HG03097 (cell line): ENCODE measurements at regions not wholly inside any gene's neighbourhood (a gene's known extent, or its start where the extent isn't known, plus 50 kb on each side); places are given as distances from the start of the nearest gene placed in this dataset.
"Not testable (repeated sequence)": the region's sequence is repeated elsewhere in the genome, so short reads cannot be mapped to it uniquely, and the experiment has no call there.

Experiments
- ATAC-seq: cut with Tn5 transposase; IDR thresholded peaks from one replicate; pipeline ENCODE4 v1.9.1; 2021; ENCODE audit not compliant: unreplicated experiment, low FRiP score

DNA sequence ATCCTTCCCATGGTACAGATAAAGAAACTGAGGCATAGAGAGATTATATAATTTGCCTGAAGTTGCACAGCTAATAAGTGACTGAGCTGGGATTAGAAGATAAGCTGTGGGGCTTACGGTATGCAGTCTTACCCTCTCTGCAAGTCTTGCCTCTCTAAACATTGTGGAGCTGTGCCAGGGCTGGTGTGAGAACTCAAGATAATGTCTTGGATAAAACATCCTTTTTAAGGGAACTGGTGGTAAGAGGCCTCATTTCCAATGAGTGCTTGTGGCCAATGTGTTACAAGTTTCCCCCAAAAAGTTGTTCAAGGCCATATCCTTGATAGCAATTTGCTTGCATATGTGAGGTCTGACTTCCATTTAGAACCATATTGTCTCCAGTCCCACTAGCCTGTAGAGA lies 84.3 kb upstream of the ETAA1 start:
- no peak for ATAC-seq

DNA sequence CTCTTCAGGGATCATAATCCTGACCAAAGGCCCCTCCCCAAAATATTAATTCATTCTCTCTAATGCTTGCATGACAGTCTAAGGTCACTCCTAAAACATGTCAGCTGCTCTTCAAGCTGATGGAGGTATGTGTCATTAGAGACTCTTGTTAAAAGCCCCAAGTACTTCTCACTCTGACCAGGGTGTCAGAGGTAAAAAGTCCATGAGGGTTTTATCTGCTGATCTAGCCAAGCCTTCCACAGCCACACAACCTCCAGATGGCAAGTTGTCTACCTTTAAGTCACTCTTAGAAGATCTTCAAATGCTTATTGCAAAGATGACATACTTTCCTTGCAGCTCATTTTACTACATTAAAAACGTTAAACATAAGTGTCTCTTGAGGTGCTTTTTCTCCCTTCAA lies 83.6 kb upstream of the ETAA1 start:
- no peak for ATAC-seq

DNA sequence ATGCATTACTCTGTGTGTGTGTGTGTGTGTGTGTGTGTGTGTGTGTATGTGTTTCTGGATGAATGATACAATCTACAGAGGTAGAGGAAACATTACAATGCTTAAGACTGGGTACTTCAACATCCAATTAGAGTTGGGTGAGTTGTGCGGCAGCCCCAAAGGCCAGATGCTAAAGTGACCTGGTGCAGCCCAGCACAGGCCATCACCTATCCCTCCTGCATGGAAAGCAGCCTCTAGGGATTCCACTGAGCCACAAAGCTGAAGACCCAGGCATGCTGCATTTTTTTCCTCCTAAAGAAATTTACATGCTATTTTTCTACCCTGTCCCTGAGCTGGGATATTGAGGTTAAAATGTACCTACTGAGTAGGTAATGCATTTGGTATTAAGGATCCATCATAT lies 79.1 kb upstream of the ETAA1 start:
- ATAC-seq, result no peak

DNA sequence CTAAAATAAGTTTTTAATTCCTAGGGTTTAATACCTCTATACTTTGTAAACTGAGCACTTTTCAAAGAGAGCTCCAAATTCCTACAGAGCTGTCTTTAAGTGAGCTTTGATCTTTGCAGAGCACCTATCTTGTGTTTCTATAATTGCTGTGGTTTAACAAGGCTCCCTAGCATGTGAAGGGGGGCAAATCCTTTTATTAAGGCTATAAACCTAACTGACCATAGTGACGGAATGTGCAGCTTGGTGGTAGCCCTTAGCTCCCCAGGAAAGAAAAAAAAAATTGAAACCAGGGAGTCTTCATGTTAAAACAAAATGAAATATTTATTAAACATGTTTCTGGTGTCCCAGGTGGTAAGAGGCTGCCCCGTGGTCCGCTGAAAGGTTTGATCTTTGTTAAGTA lies 78.6 kb upstream of the ETAA1 start:
- ATAC-seq, result no peak

DNA sequence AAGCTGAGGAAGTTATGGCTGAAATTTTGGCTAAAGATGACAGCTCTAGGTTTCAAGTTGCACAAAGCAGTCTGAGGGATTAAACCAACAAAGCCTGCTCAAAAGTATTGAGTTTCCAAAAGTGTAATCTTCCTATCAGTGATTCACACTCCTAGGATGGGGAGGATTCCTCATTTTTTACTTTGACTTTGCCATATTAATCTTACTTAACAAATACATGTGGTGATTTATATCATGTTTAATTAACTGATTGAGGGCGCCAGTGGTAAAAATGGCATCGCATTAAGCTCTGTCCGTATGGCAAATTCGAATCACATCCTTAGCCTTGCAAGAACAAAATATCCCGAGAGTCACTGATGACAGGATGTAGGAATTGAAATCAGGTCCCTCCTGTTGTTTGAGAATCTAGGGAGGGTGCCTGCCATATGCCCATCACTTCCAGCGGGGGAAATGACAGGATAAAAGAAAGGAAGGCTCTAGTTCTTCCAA lies 78.1 kb upstream of the ETAA1 start:
- no peak for ATAC-seq

DNA sequence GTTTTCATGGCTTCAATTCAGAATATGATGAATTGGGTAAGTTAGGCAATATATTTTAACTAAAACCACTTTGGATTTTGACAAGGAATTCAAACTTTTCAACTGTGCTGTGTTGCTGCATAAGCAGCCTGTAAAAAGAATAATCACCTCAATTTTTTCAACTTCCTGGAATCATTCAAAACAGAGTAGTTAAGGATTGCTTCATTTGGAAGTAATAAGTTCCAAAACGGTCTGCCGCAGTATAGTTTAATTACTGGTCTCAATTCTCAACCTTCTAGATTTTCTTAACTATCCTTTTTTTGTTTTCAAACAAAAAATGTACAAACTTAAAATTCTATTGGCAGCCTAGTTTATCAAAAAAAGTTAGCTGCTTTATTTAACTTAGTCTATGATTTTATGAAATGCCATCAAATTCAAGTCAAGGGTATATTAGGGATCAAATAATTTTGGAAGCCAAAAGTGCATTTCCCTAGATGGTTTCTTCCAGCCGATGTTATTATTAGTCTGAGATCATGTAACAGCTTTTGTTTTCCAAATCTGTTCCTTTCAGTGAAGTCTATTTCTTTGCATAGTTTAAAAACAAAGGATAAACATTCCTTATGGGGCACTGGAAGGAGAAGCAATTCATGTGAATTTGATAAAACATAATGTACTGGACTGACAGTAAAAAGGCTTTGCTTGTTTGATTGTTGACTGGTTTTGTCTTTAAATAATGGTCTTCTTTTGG lies 76.1 kb upstream of the ETAA1 start:
- no peak for ATAC-seq

DNA sequence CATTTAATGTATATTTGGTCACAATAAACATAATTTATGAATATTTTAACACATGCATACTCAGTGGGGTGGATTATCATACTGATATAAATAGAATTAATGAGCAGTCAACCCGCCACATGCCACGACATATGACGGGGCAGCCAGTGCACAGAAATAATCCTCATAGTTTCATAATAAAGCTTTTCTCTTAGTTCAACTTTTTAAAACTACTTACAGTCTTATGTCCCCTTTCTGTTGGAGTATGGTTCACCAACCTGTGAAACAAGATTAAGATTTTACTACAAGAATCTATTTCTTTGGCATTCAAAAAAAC lies 75.6 kb upstream of the ETAA1 start:
- ATAC-seq, result no peak

DNA sequence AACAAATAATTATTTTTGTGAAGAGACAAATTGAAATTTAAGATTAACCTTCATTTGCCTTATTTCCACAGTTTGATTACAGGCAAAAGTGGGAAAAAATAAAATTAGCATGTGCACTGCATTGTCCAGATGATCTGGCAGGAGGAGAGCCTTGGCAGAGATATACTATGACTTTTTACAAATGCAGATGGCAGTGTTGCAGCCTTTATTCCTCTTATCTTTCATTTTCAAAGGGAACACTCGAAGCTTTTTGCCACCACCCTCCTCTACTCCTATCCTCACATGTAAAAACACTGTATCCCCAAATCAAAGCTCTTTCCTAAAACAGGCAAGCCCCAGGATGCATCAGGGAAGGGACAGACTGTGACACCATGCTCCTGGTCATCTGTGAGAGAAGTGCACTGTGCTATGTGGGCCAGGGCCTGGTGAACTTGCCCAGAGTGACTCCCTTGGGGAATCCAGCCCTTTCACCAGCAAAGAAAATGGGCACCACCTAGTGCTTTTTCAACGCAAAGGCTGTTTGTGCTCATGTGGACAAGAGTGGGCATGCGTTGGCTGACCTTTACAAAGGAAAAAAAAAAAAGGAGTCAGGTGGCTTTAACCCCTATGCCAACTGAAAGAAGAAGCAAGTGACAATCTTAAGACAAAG lies 74.7 kb upstream of the ETAA1 start:
- no peak for ATAC-seq

DNA sequence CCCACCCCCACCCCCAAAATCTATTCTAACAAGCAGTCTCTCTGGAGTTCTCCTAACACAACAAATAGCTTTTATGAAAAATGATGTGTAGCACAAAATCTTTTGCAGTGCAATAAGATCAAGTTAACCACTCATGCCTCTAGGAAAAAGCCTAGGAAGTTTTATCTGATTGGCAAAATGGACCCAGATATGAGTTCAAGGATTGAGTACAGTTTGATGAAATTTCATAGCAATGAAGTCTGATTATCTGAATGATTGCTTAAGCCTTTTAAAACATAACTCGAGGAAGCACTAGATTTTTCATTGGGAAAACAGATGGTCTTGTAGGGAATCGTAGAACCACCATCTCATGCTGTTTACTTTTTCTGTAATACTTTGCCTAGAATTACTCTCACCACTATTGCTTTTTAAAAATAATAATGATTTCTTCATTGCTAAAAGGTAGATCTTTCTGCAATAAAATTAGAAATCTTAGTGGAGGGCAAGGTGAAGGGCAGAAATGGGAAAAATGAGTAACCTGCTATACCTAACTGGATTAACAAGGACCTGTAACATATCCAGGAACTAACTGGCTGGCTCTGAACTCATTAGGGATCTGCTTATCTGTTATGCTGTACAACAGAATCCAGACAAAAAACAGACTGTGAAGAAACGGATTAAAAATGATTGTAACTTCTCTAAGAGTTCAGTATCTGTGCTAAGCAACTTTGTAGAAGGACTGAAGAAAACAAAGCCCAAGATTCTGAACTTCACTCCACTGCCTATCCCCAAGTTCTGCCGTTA lies 73.7 kb upstream of the ETAA1 start:
- no peak for ATAC-seq

DNA sequence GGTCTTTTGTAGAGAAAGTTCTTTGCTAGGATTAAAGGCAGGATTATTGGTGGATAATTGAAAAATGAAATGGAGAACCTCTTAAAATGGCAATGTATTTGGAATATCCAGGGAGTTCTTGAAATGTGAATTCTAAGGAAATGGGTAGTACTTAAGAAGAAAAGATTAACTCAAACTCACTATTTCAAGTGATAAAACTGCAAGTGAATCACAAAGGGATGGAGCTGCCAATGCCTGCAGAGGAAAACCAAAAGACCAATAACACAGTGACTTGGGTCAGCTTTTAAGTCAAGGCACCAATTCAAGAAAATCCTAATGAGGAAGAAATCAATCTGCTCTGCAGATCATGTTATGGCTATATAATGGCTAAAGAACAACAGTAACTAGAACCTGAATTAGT lies 67.6 kb upstream of the ETAA1 start:
- ATAC-seq, result no peak

DNA sequence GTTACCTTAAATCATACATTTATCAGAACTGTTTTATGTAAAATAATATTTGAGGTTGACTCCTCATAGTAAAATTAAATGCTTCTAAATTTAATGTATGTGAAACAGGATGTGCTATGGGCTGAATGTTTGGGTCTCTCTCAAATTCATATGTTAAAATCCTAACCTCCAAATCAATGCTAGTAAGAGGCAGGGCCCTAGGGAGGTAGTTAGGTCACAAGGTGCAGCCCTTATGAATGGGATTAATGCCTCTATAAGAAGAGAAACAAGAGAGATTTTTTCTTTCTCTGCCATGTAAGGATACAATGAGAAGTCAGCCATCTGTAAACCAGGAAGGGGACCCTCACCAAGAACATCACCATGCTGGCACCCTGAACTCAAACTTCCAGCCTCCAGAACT lies 67.2 kb upstream of the ETAA1 start:
- no peak for ATAC-seq

DNA sequence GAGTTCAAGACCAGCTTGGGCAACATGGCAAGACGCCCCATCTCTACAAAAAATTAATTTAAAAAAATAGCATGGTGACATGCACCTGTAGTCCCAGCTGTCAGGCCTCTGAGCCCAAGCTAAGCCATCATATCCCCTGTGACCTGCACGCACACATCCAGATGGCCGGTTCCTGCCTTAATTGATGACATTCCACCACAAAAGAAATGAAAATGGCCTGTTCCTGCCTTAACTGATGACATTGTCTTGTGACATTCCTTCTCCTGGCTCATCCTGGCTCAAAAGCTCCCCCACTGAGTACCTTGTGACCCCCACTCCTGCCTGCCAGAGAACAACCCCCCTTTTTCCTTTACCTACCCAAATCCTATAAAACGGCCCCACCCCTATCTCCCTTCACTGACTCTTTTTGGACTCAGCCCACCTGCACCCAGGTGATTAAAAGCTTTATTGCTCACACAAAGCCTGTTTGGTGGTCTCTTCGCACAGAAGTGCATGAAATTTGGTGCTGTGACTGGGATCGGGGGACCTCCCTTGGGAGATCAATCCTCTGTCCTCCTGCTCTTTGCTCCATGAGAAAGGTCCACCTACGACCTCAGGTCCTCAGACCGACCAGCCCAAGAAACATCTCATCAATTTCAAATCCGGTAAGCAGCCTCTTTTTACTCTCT lies 65.6 kb upstream of the ETAA1 start:
- ATAC-seq, result not testable (repeated sequence)

DNA sequence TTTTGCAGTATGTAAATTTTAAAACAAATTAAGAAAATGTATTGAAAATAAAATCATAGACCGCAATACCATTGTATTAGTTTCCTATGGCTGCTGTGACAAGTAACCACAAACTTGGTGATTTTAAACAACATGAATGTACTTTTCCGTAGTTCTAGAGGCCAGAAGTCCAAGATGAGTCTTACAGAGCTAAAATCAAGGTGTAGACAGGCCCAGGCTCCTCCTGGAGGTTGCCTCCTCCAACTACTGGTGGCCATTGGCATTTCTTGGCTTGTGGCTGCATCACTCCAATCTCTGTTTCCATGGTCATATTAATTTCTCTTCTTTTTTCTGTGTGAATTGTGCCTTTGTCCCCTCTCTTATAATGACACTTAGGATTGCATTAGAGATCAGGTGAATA lies 59.2 kb upstream of the ETAA1 start:
- ATAC-seq, result no peak

DNA sequence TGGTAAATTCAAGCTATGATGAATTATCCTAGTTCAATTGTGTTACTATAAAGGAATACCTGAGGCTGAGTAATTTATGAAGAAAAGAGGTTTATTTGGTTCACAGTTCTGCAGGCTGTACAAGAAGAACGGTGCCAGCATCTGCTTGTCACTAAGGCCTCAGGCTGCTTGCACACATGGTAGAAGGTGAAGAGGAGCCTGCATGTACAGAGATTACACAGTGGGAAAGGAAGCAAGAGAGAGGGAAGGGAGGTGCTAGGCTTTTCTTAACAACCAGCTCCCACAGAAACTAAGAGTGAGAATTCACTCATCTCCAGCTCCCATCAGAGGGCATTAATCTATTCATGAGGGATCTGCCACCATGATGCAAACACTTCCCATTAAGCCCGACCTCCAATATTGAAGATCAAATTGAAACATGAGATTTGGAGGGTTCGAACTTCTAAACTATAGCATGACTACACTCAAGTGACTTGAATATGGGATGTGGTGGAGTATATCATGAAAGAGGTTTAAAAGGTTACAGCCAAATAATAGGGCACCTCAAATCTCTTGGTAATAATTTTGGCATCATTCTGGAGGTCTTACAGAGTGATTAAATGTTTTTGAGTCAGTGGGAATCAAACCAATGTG lies 58.4 kb upstream of the ETAA1 start:
- ATAC-seq, result no peak

DNA sequence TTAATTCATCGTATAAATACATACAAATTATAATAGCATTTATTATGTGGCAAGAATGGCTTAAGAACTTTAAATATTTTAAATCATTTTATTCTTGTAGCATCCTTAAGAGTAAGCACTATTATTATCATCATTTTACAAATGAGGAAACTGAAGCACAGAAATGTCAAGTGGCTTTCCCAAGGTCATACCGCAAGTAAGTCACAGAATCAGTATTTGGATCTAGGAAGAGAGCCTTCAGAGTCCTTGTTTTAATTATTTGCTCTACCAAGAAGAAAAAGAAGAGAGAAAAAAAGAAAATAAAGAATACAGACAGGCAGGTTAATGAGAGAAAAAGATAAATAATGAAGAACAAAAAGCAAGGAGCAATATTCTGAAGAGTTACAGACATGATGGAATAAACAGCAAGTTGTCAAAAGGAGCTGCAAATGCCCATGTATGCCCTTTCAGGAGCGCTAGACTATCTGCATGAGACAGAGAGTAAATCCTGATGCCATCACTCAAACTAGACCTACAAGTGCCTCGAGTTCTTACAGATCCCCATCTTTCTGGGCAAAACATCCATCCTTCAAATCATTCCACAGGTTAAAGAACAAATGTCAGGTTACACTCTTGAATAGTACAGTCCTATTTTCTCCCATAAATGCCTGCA lies 57.8 kb upstream of the ETAA1 start:
- no peak for ATAC-seq

DNA sequence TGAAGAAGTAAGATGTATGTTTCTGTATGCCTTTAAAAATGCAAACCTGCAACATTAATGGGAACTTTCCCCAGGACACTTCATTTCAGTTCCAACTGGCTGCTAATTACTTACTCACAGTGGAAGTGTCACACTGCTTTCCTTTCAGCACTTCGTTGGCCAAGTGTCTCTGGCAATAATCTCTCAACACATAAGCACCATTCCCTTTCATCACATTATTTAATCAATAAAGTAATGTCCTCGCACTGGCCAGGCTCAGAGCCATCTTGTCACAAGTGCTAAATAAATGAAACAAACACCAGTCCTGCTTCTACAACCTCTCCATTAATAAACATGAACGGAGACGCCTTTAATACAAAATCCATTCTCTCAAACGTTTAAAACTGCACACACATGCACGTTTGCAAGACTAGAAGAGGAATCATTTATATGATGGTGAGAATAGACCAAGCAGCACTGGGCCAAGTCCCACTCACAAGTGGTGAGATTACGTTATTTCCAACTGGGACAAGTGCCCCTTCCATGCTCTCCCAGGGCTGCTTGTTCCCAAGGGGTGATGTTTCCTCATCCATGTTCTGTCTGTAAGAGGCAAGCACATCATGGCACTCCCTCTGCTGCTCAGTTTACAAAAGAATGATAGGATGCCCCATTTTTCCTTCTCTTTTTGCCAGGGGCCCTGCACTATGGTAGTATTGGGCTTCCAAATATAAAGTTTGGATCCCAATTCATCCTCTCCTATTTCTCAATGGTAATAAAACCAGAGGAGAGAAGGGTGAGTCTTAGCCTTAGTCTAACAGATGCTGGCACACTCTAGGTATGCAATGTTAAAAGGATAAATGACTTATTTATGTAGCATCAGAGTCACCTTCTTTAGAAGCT lies 56.8 kb upstream of the ETAA1 start:
- no peak for ATAC-seq

DNA sequence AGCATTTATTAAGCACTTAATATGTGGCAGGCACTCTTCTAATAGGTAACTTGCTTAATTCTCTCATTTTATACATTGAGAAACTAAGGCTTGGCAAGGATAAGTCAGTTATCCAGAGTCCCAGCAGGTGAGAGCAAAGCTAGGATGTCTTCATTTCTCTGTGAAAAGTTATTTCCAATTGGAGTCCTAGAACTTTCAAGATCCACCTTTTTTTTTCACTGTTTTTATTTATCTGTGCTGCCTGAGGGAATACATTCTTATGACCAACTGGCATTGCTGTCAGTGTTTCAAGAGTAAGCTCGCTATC lies 56.2 kb upstream of the ETAA1 start:
- ATAC-seq, result no peak

DNA sequence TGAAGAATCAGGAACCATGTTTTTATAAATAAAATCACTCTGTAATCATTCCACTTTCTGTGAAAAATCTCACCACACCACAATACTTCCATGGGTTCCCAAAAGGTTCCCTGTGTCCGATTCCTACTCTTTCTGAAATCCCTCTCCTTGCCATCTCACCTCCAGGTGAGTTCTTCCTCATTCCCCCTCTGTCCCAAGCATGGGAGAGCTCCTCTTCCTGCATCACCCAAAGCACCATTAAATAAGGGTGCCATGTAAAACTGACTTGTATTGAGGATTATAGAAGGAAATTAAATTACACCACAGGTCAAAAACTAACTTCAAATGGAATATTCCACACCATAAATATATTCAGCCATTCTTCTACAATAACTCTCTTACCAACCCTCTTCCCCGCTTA lies 55.8 kb upstream of the ETAA1 start:
- ATAC-seq, result no peak

DNA sequence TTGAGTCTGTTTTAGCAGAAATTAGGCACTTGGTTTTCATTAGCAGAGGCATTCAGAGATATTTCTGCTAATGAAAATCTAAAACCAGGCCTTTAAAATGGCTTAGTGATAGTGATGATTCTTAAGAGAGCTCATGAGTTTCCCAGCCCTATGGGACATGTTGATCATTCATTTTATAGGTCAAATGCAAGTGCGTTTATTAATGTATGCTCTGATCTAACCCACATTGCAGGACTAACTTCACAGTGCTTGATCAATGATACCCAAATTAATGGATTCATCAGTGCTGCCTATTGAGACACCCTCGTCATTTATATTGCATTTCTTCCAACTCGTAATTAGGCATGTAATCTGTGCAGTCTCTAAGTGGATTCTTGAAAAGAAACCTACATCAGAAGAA lies 54.7 kb upstream of the ETAA1 start:
- ATAC-seq, result no peak
